ENCODE measurements at regions not wholly inside any gene's neighbourhood (a gene's known extent, or its start where the extent isn't known, plus 50 kb on each side); places are given as distances from the start of the nearest gene placed in this dataset.

- TF ChIP-seq CTCF (IDR thresholded peaks at IDR 0.05; ENCODE audit: control extremely low read depth in 1 of 3, insufficient read depth in 1 of 3, low read depth in 1 of 3, low read length in 3 of 3) (no peak), HDAC2 (IDR thresholded peaks at IDR 0.05; ENCODE audit: borderline replicate concordance in 1 of 2, low read depth in 2 of 2, low read length in 2 of 2) (no peak), POLR2A (IDR thresholded peaks at IDR 0.05; ENCODE audit: control extremely low read depth in 1 of 2, low read depth in 2 of 2, low read length in 2 of 2) (no peak), SP1 (IDR thresholded peaks at IDR 0.05; ENCODE audit: low read depth, low read length) (no peak), MAX (IDR thresholded peaks at IDR 0.05) (no peak)
Measured at GRCh38 chr5:130295235-130295634, 391.0 kb downstream of the CHSY3 start.

Measured in H1 (cell line).